D721Med (cell line): ENCODE measurements at regions not wholly inside any gene's neighbourhood (a gene's known extent, or its start where the extent isn't known, plus 50 kb on each side); places are given as distances from the start of the nearest gene placed in this dataset.
"Not testable (repeated sequence)": the region's sequence is repeated elsewhere in the genome, so short reads cannot be mapped to it uniquely, and the experiment has no call there.

Experiments
- DNase-seq: peaks from one replicate; pipeline ENCODE4 v3.0.0; 2011; ENCODE audit warnings: low spot score; ENCODE audit not compliant: insufficient read length
- FAIRE-seq: peaks from 2 replicates; lab custom pipeline; 2011; peaks lifted over from hg19 to GRCh38; lab: Jason Lieb, UNC
- CTCF ChIP-seq: IDR thresholded peaks from 2 replicates; pipeline ENCODE4 v1.5.1; 2012; ENCODE audit warnings: mild to moderate bottlenecking, control low read depth; ENCODE audit not compliant: insufficient read depth; ENCODE audit errors: missing control alignments

- FAIRE-seq = no peak
- DNase-seq = no peak
- no peak for TF ChIP-seq CTCF
These were observed 226.3 kb upstream of the DTNBP1 start for GRCh38 chr6:15888798-15889772.

GRCh38 chr6:15887491-15888461 lies 224.9 kb upstream of the DTNBP1 start:
- TF ChIP-seq CTCF = no peak
- FAIRE-seq (no peak), DNase-seq (no peak)

GRCh38 chr6:15885624-15886023 lies 222.8 kb upstream of the DTNBP1 start:
- DNase-seq = no peak
- FAIRE-seq = no peak
- no peak for TF ChIP-seq CTCF

- FAIRE-seq, DNase-seq: not testable (repeated sequence)
These were observed 220.8 kb upstream of the DTNBP1 start for GRCh38 chr6:15883593-15883992.

GRCh38 chr6:15882915-15883314 lies 220.1 kb upstream of the DTNBP1 start:
- DNase-seq = no peak
- no peak for FAIRE-seq
- TF ChIP-seq CTCF = no peak

- no peak for TF ChIP-seq CTCF
- no peak for DNase-seq
- no peak for FAIRE-seq
These were observed 219.5 kb upstream of the DTNBP1 start for GRCh38 chr6:15882345-15882744.

GRCh38 chr6:15881150-15881549 lies 218.3 kb upstream of the DTNBP1 start:
- DNase-seq = no peak

More at GRCh38 chr6:15881150-15881549, 218.3 kb upstream of the DTNBP1 start:
- TF ChIP-seq CTCF = no peak
- FAIRE-seq = no peak
